SJCRH30 (cell line): ENCODE measurements at regions not wholly inside any gene's neighbourhood (a gene's known extent, or its start where the extent isn't known, plus 50 kb on each side); places are given as distances from the start of the nearest gene placed in this dataset.

ENCODE experiments used
- DNase-seq, 2 experiments: peaks; one replicate each; pipeline ENCODE4 v3.0.0-alpha.2; 2015 to 2020
- H3K27ac ChIP-seq: fragments of 250-450 bp; sonication (Bioruptor Pico); 2 replicates; pipeline ENCODE4 v1.5.1; 2020; ENCODE audit warnings: mild to moderate bottlenecking, moderate library complexity
- H3K27me3 ChIP-seq: fragments of 250-450 bp; sonication (Bioruptor Pico); 2 replicates; pipeline ENCODE4 v1.5.1; 2020; ENCODE audit warnings: mild to moderate bottlenecking, moderate library complexity
- H3K36me3 ChIP-seq: fragments of 250-450 bp; sonication (Bioruptor Pico); 2 replicates; pipeline ENCODE4 v1.5.1; 2020; ENCODE audit warnings: mild to moderate bottlenecking, moderate library complexity
- H3K4me1 ChIP-seq: fragments of 250-450 bp; sonication (Bioruptor Pico); 2 replicates; pipeline ENCODE4 v1.5.1; 2020; ENCODE audit warnings: mild to moderate bottlenecking, moderate library complexity
- H3K4me3 ChIP-seq: fragments of 250-450 bp; sonication (Bioruptor Pico); 2 replicates; pipeline ENCODE4 v1.5.1; 2020; ENCODE audit warnings: mild to moderate bottlenecking, moderate library complexity
- H3K9me3 ChIP-seq: fragments of 250-450 bp; sonication (Bioruptor Pico); replicated peaks from 2 replicates; pipeline ENCODE4 v1.5.1; 2020; ENCODE audit warnings: mild to moderate bottlenecking, moderate library complexity

DNA sequence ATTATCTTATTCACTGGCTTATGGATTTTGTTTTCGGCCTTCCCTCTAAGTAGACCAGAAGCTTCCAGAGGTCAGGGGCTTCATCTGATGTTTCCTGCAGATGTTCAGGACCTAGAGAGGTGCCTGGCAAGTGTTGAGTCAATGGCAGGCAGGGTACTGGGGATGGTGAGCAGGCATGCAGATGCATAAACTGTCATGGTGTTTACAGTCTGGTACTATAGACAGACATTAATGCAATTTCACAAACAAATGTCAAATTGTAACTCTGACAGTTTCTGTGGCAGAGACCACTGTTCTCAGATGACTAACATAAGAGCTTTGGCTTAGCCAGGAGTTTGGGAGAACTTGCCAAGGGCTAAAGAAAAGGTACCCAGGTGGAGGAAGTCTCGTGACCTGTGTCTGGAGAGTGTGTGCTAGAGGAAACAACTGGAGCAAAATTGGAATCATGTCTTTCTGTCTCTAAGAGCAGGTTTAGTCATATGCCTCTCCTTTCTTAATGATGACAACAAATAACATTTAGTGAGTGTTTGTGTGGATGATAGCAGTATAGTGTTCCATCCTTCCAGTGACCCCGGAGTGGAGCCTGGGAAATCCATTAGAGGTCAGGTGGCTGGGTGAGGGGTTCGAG lies 53.7 kb upstream of the TRAK1 start:
- H3K9me3 ChIP-seq, result no peaks in the 10 kb centered on the region
- DNase-seq, result no peak
- no peaks in the 10 kb centered on the region for H3K36me3 ChIP-seq
- no peak overlapping the region for H3K27ac ChIP-seq
- no peak overlapping the region for H3K4me3 ChIP-seq
- no peaks in the 10 kb centered on the region for H3K27me3 ChIP-seq
- H3K4me1 ChIP-seq, result peaks cover 19% of the 10 kb centered on the region

DNA sequence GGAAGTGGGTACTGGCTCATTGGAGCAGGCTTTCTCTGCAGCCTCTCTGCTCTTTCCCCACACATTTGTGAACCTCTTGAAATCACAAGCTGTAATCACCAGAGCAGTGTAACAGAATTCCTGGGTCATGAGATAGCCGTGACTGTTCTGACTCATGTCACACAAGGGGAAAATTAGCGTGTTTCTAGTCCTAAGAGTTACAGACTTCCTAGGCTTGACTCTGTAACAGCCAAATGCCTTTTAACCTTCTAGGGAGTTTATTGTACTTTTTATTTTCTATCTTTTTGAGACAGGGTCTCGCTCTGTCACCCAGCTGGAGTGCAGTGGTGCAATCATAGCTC lies 54.7 kb upstream of the TRAK1 start:
- Histone ChIP-seq H3K36me3 (no peaks in the 10 kb centered on the region), H3K27ac (peak overlapping the region; percentile 48), H3K4me3 (no peak overlapping the region), H3K27me3 (no peaks in the 10 kb centered on the region), H3K9me3 (no peaks in the 10 kb centered on the region), H3K4me1 (peaks cover 13% of the 10 kb centered on the region)
- DNase-seq, result peak in 1 of 2 experiments; percentile 45

GRCh38 chr3:42035816-42036482 lies 55.2 kb upstream of the TRAK1 start:
- peak overlapping the region; percentile 48 for H3K27ac ChIP-seq
- DNase-seq, result no peak
- H3K4me3 ChIP-seq, result no peak overlapping the region
- H3K27me3 ChIP-seq, result no peaks in the 10 kb centered on the region
- H3K4me1 ChIP-seq, result peaks cover 13% of the 10 kb centered on the region
- H3K36me3 ChIP-seq, result no peaks in the 10 kb centered on the region
- H3K9me3 ChIP-seq, result no peaks in the 10 kb centered on the region

GRCh38 chr3:42035007-42035406 lies 56.1 kb upstream of the TRAK1 start:
- Histone ChIP-seq H3K9me3 (no peaks in the 10 kb centered on the region), H3K4me1 (peaks cover 13% of the 10 kb centered on the region), H3K27me3 (no peaks in the 10 kb centered on the region), H3K36me3 (no peaks in the 10 kb centered on the region), H3K27ac (no peak overlapping the region), H3K4me3 (no peak overlapping the region)
- no peak for DNase-seq

GRCh38 chr3:42033741-42034140 lies 57.4 kb upstream of the TRAK1 start:
- DNase-seq, result no peak
- peaks cover 13% of the 10 kb centered on the region for H3K4me1 ChIP-seq
- no peaks in the 10 kb centered on the region for H3K27me3 ChIP-seq
- H3K36me3 ChIP-seq, result no peaks in the 10 kb centered on the region
- no peak overlapping the region for H3K27ac ChIP-seq
- no peak overlapping the region for H3K4me3 ChIP-seq
- H3K9me3 ChIP-seq, result no peaks in the 10 kb centered on the region

DNA sequence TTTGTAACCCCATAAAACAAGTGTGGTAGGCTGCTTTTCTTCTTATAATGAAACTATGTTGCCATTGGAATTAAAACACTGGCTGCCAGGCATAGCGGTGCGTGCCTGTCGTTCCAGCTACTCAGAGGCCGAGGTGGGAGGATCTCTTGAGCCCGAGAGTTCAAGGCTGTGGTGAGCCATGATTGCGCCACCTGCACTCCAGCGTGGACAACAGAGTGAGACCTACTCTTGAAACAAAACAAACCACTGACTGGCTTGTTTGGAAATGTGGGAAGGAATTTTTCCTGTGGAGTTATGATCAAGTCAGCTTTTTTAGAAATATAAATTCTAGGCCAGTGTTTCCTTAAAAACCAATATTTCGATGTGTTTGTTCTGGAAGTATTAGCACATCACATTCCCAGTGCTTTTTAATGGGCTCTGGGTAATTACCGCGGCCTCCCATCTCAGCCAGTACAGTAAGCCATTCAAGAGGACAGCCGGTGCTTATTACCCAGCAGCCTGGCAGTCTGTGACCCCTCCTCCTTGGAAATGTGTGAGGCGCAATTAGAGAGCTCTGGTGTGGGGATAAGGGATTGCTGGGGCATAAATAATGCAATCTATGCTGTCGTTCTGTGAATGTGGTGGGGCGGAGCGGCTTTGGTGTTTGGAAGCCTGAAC lies 58.3 kb upstream of the TRAK1 start:
- H3K36me3 ChIP-seq, result no peaks in the 10 kb centered on the region
- no peaks in the 10 kb centered on the region for H3K27me3 ChIP-seq
- H3K4me3 ChIP-seq, result no peak overlapping the region
- no peaks in the 10 kb centered on the region for H3K9me3 ChIP-seq
- H3K27ac ChIP-seq, result no peak overlapping the region; the same call in 1 of the 2 replicates
- peak; percentile 21 to 51 for DNase-seq
- peaks cover 13% of the 10 kb centered on the region for H3K4me1 ChIP-seq

DNA sequence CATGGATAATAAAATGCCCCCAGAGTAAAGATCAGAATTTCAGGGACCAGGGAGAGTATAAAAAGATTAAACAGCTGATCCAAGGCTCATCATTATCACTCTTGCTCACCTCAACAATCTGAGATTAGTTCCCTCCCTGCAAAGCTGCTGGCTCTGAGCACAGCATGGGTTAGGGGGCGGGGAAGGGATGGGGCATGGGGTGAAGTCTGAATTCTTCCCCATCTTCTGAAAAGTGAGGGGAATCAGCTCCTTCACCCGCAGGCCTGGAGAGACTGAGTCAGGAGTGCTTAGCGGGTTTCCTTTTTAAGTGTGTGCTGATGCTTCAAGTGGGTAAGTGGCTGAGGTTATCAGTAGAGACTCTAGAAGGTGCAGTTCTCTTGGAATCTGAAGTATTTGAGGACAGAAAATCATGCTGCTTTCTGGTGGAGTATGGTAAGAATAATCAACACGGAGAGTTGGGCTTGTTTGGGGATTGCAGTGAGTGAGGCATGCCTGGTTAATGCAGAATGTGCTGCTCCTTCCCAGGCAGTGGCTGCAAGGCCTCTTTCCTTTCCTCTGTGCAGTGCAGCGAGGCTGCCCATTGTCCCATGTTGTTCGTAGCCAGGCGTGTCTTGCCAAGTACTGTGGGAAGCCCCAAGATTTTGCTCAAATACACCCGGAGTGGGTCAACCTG lies 59.2 kb upstream of the TRAK1 start:
- no peak overlapping the region for H3K4me3 ChIP-seq
- H3K4me1 ChIP-seq, result peaks cover 13% of the 10 kb centered on the region
- no peak overlapping the region for H3K27ac ChIP-seq
- H3K36me3 ChIP-seq, result no peaks in the 10 kb centered on the region
- no peaks in the 10 kb centered on the region for H3K9me3 ChIP-seq
- no peaks in the 10 kb centered on the region for H3K27me3 ChIP-seq
- no peak for DNase-seq

GRCh38 chr3:42028474-42028873 lies 62.7 kb upstream of the TRAK1 start:
- Histone ChIP-seq H3K27ac (no peak overlapping the region), H3K4me3 (no peak overlapping the region), H3K27me3 (no peaks in the 10 kb centered on the region), H3K9me3 (no peaks in the 10 kb centered on the region), H3K36me3 (no peaks in the 10 kb centered on the region), H3K4me1 (peaks cover 17% of the 10 kb centered on the region)
- no peak for DNase-seq

- no peak for DNase-seq
- no peaks in the 10 kb centered on the region for H3K36me3 ChIP-seq
- H3K4me3 ChIP-seq, result no peak overlapping the region
- peaks cover 11% of the 10 kb centered on the region for H3K4me1 ChIP-seq
- no peak overlapping the region for H3K27ac ChIP-seq
- no peaks in the 10 kb centered on the region for H3K9me3 ChIP-seq
- no peaks in the 10 kb centered on the region for H3K27me3 ChIP-seq
These were observed 63.6 kb upstream of the TRAK1 start for GRCh38 chr3:42027571-42027970.

- DNase-seq, result peak; percentile 87 to 92
- peak overlapping the region; percentile 95 for H3K27ac ChIP-seq
- H3K27me3 ChIP-seq, result no peaks in the 10 kb centered on the region
- H3K4me1 ChIP-seq, result peaks cover 15% of the 10 kb centered on the region
- H3K4me3 ChIP-seq, result peak overlapping the region; percentile 23
- no peaks in the 10 kb centered on the region for H3K9me3 ChIP-seq
- H3K36me3 ChIP-seq, result no peaks in the 10 kb centered on the region
These were observed 63.7 kb upstream of the ULK4 start for GRCh38 chr3:42025370-42026138.

DNA sequence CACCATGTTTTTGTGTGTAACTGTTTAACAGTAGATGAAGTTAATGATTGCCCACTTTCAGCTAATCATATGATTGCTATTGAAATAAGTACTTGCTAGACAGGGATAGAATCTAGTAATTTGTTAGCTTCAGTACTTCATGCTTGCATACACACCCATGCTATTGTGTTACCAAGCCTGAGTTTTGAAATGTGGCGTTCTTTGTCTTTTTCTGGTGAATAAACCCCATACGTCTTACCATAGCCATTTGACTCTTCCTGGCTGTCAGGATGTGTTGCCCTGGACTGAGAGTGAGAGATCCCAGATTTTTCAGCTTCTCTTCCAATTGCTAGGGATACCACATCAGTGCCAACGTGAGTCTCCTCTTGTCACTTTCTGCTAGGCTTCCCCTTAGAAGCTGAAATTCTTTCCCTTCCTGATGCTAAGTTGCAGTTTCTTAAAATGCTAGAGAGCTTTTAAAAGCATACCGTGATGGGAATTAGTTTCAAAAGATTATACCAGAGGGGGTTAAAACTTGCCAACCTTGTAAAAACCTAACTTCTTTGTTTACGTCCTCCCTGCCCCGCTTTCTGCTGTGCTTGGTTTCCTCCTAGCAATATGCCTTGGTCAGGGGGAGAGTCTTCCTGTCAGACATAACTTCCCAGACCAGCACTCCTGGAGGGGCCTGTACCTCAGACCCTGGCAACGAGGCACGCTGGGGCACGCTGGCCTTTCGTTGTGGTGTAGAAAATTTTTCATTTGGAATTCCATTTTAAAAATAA lies 62.9 kb upstream of the ULK4 start:
- H3K36me3 ChIP-seq, result no peaks in the 10 kb centered on the region
- no peak overlapping the region for H3K4me3 ChIP-seq
- peak overlapping the region; percentile 95 for H3K27ac ChIP-seq
- DNase-seq, result peak; percentile 5 to 15
- peaks cover 15% of the 10 kb centered on the region for H3K4me1 ChIP-seq
- H3K27me3 ChIP-seq, result no peaks in the 10 kb centered on the region
- H3K9me3 ChIP-seq, result no peaks in the 10 kb centered on the region

- Histone ChIP-seq H3K36me3 (no peaks in the 10 kb centered on the region), H3K4me3 (no peak overlapping the region), H3K27me3 (no peaks in the 10 kb centered on the region), H3K27ac (no peak overlapping the region), H3K4me1 (peaks cover 15% of the 10 kb centered on the region), H3K9me3 (no peaks in the 10 kb centered on the region)
- no peak for DNase-seq
These were observed 61.5 kb upstream of the ULK4 start for GRCh38 chr3:42023380-42023779.

DNA sequence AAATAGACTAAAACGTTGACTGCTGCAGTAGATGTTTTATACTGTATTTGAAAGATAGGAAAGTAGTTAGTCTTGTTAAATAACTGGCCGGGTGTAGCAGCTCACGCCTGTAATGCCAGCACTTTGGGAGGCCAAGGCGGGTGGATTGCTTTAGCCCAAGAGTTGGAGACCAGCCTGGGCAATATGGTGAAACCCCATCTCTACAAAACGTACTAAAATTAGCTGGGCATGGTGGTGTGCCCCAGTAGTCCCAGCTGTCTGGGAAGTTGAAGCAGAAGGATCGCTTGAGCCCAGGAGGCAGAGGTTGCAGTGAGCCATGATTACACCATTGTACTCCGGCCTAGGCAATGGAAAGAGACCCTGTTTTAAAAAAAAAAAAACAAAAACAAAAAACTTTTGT lies 60.5 kb upstream of the ULK4 start:
- peaks cover 15% of the 10 kb centered on the region for H3K4me1 ChIP-seq
- H3K27me3 ChIP-seq, result no peaks in the 10 kb centered on the region
- no peak for DNase-seq
- no peaks in the 10 kb centered on the region for H3K36me3 ChIP-seq
- no peak overlapping the region for H3K27ac ChIP-seq
- H3K4me3 ChIP-seq, result no peak overlapping the region
- H3K9me3 ChIP-seq, result no peaks in the 10 kb centered on the region

DNA sequence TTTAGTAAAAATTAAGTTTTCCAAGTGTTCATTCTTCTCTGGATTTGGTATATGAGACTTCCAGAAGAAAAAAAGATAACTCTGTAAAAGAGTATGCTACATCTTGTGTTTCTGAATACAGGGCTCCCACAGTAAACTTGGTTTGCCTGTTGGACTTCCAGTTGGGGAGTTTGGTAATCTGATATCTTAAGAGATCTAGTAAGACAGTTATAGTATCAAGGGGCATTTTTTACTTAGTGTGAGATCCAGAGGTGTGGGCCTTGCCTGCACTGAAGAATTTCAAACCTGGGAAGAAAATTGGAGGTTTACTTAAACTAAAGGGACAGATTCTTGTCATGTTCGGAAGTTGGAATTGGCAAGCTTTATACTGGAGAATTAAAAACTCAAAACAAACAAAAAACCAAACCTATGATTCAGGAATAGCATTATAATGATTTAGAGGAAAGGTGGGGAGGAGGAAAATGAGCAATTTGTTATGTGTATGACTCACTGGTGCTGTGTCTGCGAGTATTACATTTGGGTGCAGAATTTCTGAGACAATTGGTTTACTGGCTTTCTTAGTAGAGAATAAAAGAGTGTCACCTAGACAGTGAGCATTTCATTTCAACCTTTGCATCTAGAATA lies 58.9 kb upstream of the ULK4 start:
- Histone ChIP-seq H3K36me3 (no peaks in the 10 kb centered on the region), H3K4me1 (peaks cover 11% of the 10 kb centered on the region), H3K4me3 (no peak overlapping the region), H3K27me3 (no peaks in the 10 kb centered on the region), H3K27ac (no peak overlapping the region), H3K9me3 (no peaks in the 10 kb centered on the region)
- no peak for DNase-seq
